Skin epidermis (tissue), 12 donors: ENCODE measurements at regions not wholly inside any gene's neighbourhood (a gene's known extent, or its start where the extent isn't known, plus 50 kb on each side); places are given as distances from the start of the nearest gene placed in this dataset.

Experiments
- H3K27ac ChIP-seq, 21 experiments: fragments of 200-600 bp; sonication (generic) in 11 of 21; one replicate each; pipeline ENCODE4 v1.5.0; 2020; ENCODE audit warnings: mild to moderate bottlenecking in 3 of 21, inconsistent platforms in 2 of 21, moderate library complexity in 2 of 21
- H3K4me3 ChIP-seq, 7 experiments: fragments of 200-600 bp; sonication (generic) in 2 of 7; one replicate each; pipeline ENCODE4 v1.5.0; 2020; ENCODE audit warnings: inconsistent platforms in 2 of 7, mild to moderate bottlenecking in 2 of 7, moderate library complexity in 1 of 7

DNA sequence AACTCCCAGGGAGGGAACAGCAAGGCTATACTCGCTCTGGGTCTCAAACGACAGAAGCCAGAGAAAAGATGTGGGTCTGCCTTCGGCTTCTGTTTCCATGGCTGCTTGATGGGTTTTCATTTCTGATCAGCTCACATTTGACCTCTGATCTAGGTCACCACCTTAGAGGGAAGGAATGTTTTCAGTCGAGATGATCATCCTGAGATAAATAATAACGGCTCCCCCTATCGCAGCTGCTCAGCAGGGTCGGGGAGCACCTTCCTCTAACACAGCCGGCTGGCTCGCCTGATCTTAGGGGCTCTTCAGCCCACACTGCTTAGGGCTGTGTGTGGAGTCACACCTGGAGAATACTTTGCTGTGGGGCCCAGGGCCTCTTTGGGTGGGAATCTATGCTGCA, 53.1 kb upstream of the ZNF648 start:
- H3K27ac ChIP-seq = peak overlapping the region in 2 of 21 experiments; percentile 23 to 38
- H3K4me3 ChIP-seq = no peak overlapping the region

DNA sequence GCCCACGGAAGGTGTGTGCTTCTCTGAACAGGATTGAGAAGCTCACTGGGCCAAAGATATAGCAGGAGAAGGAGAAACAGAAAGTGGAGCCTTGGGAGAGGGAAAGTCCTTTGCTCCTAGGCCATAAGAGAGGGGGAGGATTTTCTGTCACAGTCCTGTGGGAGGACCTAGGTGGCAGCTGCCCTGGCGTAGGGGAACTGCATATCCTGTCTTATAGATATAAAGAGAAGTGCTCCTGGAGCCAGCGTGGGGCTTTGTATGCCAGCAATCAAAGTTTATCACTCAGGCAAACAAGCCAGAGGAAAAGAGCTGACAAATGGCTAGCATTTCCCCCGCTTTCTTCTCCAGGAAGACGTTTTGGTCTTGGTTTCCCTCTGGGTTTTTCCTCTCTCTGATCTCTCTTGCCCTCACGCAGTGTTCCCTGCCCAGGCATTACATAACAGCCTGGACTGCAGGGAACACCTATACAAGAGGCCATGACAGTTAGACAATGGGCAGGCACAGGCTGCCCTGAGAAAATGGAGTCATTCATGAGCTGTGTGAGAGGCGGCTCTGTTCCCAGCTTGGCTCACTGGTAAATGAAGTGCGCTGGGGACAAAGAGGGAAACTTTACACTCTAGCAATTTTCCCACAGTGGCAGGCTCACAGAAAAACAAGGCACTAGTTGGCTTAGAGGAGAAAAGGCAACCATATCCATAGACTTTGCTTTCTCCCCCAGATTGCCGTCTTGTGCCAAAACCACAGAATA, 52.5 kb upstream of the ZNF648 start:
- Histone ChIP-seq H3K27ac (peak overlapping the region in 2 of 21 experiments; percentile 23 to 38), H3K4me3 (no peak overlapping the region)

GRCh38 chr1:182111496-182111895, 50.0 kb upstream of the ZNF648 start:
- Histone ChIP-seq H3K4me3 (no peak overlapping the region), H3K27ac (no peak overlapping the region)
